M059J (cell line): ENCODE measurements at regions not wholly inside any gene's neighbourhood (a gene's known extent, or its start where the extent isn't known, plus 50 kb on each side); places are given as distances from the start of the nearest gene placed in this dataset.
"Not testable (repeated sequence)": the region's sequence is repeated elsewhere in the genome, so short reads cannot be mapped to it uniquely, and the experiment has no call there.

Experiments
- DNase-seq: peaks from one replicate; pipeline ENCODE4 v3.0.0-alpha.2; 2012; ENCODE audit warnings: low read depth

DNA sequence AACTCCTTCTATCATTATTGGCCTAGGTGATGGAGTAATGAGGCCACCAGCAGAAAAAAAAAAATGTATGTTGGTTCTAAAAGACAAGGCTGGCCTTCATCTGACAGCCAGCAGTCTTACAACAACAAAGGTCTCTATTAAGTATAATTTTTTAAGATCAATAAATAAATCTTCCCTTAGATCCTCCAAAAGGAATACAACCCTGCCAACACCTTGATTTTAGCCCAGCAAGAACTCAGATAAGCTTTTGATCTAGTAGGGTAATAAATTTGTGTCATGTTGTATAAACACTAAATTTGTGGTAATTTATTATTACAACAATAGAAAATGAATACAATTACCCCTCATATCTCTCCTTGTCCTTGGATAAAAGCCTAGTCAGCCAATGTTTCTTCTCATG is 633.2 kb upstream of the FAM174A start:
- DNase-seq, result no peak

DNA sequence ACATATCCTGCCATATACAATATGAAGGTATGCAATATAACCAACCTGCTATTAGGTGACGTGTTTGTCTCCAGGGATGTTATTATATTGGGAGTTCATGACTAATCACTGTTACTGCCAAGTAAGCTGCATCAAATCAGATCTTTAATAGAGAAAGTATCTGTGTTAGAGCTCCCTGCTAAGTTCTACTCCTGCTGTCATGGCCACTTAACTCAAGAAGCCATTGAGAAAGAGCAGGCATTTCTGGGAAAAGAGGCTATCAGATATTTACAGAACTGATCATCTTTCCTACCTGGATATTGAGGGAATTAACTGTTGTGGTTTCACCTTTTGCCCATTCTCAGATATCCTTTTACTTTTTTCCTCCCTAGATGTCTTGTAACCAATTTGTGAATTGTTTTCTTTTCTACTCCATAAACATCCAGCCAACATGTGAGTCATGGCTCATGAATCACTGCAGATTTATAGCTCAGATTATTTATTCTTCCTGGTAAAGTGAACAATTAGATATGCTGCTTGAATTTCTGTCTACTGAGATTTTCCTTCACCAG is 634.8 kb upstream of the FAM174A start:
- DNase-seq, result peak; percentile 80

DNA sequence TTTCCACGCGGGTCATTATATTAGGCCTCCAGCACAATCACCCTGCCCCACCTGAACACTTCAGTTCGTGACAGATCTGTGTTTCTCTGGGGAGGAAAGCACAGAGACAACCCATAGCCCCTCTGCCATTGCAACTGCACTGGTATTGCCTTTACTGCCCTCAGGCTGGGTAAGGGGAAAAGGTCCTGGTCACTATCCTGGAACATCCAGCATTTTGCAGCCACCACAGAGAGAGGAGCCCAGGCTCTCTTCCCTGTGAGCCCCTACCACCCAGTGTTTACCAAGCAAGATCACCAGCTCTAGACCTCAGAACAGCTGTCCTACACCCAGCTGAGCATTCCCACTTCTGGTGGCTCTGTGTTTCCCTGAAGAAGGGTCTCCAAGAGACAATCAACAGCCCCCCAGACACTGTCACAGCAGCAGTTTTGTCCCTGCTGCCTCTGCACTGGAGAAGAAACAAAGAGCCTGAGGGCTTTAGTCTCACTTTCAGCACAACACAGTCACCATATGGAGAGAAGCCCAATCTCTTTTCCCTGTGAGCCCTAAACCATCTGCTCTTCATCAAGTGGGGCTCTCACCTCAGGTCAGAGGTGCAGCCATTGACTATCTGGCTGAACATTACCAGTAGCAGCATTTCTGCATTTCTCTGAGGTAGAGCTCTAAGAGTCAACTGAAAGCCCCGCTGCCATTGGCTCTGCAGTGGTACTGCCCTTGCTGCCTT is 655.2 kb upstream of the FAM174A start:
- no peak for DNase-seq

DNA sequence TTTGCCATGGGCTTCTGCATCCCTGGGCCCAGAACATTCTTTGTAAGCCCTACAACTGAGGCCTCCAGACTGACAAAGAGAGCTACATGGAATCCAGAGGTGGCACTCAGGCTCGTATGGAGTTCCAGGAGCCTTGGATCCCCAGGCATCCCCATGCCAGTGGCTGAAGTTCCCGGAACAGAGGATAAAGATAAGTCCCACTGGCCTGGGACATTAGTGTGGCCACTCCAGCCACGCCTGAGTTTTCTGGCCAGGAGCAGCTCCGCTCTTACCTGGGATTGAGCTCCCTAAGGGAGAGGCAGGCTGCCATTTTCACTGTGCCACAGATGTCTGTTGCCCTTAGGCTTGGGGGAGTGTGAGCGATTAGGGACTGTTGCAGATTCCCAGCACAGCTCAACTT is 656.3 kb upstream of the FAM174A start:
- DNase-seq, result no peak

DNA sequence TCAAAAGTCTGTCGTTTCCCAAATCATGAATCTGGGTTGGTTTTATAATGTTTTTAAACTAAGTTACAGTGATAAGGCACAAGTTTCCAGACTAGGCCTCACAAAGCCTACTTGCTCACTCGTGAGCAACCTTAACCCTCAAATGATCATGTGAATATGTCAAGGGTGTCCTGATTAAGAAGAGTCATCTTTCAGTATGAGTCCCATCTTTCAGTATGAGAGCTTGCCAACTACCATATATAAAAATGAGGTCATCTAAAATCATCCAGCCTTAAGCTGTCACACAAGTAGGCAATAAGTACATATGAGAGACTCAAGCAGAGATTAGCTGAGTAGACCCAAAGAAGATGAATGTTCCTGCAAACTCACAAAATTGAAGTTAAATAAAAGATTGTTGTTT is 668.4 kb upstream of the FAM174A start:
- no peak for DNase-seq

DNA sequence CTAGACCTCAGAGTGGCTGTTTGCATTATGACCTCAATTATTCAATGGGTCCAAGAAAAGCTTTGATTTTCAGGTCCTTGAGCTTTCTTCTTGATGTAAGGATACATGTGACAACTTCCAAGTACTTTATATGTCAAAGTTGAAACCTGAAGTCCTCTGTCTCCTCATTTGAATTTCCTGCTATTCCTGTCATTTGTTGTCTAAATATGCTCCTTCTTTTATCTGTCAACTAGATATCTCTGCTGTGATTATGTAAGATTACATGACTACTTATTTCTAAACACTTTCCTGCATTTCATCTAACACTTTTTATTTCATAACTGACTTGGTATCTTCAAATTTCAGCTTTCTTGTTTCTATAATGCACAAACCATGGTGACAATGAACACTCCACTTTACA is 670.0 kb upstream of the FAM174A start:
- DNase-seq, result no peak

DNA sequence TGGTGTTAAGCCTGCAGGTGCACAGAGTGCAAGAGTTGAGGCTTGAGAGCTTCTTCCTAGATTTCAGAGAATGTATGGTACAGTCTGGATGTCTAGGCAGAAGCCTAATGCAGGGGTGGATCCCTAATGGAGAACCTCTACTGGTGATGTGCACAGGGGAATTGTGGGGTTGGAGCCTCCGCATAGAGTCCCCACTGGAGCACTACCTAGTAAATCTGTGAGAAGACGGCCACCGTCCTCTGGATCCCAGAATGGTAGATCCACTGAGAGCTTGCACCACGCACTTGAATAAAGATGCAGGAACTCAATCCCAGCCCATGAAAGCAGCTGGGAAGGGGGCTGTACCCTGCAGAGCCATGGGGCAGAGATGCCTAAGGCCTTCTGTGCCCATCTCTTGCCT is 699.4 kb upstream of the FAM174A start:
- no peak for DNase-seq

DNA sequence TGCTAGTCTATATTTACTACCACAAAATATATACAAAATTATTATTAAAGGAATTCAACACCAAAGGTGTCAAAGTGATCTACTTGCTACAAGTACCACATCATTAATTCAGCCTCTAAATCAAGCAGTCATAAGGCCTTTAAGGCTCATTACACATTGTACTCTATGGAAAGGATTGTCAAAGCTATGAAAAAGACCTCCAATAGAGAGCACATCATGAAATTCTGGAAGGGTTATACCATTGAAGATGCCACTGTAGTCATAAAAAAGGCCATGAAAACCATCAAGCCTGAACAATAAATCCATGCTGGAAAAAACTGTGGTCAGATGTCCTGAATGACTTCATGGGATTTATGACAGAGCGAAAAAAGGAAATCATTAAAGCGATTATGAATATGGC is 708.0 kb upstream of the FAM174A start:
- DNase-seq, result no peak

DNA sequence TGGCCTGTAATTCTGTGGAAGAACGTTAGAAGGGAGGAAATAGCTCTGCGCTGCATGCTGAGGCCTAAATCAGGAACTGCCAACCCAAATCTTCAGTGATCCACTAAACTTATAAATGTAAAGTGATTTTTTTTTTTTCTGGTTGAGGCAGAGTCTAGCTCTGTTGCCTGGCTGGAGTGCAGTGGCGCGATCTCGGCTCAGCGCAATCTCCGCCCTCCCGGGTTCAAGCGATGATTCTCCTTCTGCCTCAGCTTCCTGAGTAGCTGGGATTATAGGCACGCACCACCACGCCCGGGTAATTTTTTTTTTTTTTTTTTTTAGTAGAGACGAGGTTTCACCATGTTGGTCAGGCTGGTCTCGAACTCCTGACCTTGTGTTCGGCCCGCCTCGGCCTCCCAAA is 717.4 kb upstream of the FAM174A start:
- DNase-seq, result no peak

DNA sequence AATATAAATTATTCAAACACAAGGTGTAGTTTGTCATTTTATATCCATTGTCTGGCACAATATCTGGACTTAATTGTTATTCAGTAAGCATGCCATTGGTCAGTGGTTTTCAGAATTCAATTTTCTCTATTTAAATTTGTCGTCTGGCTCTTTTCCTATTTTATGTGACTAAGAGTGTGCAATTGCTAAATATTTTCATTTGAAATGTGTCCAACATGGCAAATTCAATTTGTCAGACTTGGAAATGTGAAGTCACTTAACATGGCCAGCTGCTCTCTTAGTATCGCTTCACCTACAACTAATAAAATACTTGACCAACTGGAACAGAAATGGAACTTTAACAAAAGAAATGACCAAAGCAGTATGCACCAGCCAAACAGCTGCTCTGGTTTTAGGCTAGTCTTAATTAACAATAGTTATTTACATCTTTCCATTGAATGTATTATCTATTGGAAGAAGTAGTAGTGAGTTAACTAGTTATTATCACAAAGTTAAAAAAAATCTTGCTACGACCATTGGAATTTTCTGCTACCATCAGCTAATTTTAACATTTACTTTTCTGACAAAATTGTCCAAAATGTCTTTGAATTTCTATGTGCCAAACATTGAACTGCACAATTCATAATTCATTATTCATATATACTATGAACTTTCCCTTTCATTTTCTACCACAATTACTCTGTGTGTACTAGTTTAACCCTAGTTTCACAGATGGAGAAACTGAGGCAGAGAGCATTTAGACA is 720.7 kb upstream of the FAM174A start:
- DNase-seq, result no peak

DNA sequence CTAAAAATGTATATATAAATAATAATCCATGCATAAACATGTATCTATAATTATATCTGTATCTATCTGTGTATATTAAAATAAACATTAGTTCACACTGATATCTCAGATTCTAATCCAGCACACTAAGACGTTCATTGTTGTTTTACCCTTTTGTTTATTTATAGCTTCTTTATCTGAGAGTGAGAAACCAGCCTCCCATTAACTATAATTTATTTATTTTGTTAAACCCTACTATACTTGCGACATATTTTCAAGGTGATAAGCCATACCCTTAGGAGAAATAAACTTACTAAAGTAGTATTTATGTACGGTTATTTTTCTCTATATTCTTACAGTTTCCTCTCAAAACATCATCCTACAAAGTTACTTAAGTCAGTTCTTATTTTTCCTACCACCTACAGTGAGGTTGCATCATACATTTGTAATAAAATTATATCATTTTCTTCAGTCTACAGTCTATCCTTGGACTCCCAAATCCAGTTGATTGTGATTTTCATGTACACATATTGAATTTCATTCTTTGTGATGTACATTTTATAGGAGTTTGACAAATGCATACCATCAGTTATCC is 726.4 kb upstream of the FAM174A start:
- no peak for DNase-seq

DNA sequence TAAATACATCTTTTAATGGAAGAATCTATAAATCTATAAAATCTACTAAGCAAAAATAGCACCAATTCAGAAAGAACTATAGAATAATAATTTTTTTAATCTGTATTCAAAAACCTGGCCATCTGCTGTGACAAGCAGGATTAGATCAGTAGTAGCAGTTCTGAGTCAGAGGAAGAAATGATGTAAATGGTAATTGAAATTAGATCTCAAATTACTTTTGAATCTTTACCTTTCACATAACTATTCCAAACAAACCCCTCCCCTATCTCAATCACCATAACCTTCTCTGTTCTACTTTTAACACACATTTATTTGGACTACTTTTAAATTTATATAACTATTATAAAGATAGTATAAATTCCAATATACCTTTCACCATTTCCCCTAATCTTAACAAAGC is 727.8 kb upstream of the FAM174A start:
- DNase-seq, result no peak

DNA sequence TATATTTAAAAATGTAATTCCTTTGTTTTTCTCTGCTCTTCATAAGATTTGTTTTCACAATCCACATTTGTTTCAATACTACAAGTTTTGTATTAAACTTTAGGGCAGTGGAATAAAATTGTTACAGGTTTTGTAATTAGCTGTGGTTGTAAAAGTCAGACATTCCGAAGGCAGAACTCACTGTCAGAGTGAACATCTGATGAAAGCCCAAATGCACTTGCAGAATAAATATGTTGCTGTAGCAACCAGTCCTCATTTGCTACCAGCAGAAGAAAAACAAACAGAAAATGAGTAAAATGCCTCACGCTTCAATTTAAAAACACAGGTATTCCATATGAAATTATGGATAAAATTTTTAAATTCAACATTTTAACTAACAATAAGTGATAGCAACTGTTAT is 740.1 kb upstream of the FAM174A start:
- no peak for DNase-seq

DNA sequence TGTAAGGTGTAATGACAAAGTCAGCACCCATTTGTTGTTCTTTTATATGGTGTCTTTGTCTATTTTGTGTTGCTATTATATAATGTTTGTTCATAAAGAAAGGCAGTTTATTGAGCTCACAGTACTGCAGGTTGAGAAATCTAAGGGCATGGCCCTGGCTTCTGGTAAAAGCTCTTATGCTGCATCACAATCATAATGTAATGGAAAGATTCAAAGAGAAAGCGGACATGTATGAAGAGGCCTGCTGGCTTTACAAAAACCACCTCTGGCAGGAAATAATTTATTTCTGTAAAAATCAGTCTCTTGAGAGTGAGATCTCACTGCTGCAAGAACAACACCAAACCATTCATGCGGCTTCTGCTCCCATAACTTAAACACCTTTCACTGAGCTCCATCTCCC is 746.7 kb upstream of the FAM174A start:
- no peak for DNase-seq

DNA sequence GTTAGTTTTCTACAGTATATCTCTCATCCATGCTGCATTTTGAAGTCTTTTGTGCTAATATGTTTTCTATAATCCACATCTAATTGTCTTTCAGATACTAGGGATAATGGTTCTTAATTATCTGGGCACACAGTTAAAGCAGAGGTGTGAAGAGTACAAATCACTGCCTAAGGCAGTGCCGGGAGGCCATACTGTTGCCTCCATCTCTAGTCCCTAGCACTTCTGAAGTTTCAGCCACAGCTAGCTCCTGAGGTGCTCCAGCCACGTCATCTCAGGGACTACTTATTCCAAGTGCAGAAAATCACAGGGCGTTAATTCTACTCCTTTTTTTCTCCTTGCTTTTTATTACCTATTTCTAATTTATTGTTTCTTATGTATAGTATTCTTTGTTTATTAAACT is 760.0 kb upstream of the FAM174A start:
- DNase-seq, result no peak

DNA sequence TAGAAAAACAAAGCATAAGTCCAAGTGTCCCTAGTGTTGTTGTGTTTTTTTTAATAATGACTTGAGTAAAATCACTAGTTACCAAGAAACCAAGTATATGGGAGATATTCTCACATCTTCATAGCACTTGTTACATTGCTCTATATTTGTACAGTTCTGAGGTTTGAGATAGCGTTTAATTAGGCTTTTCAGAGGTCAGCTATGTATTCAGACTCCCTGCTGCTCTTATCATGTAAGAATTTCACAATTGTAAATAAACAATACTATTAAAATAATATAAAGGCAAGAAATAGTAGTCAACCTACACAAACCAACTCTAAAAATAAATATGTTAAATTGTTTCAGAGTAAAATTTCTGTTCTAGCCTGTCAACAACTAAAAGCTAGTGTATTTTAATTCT is 761.9 kb upstream of the FAM174A start:
- no peak for DNase-seq

DNA sequence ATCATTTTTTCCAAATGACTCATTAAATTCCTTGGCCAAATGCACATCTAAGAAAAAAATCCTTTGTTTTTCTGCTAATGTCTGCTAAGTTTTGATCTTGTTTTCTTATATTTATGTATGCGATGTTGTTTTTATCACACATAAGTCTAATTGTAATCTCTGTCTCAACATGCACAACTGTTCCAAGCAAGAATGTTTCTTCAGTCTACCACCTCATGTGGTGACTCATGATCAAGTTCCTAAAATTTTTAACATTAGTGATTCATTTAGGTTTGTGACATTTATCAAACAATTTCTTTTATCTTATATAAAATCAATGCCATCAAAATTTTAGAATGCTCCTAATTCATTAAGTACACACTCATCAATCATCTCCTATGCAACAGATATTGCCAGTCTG is 763.9 kb upstream of the FAM174A start:
- DNase-seq, result no peak

DNA sequence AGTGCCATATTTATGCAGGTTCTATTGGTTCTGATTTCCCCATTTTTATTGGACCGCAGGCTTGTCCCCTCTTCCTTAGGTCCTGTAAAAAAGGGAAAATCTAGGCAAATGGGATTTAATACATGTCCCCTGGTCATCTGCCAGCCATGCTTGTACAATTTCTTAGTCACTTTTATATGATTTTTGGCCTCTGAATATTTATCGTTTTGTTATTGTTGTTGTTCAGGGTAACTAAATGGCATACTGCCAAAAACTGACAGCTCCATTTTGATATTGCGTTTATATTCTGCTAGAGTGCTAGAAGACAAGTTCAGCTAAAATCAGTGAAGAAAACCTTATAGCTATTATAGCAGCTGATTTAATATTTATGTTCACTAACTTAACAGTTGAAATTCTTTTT is 770.2 kb upstream of the FAM174A start:
- DNase-seq, result peak; percentile 9

DNA sequence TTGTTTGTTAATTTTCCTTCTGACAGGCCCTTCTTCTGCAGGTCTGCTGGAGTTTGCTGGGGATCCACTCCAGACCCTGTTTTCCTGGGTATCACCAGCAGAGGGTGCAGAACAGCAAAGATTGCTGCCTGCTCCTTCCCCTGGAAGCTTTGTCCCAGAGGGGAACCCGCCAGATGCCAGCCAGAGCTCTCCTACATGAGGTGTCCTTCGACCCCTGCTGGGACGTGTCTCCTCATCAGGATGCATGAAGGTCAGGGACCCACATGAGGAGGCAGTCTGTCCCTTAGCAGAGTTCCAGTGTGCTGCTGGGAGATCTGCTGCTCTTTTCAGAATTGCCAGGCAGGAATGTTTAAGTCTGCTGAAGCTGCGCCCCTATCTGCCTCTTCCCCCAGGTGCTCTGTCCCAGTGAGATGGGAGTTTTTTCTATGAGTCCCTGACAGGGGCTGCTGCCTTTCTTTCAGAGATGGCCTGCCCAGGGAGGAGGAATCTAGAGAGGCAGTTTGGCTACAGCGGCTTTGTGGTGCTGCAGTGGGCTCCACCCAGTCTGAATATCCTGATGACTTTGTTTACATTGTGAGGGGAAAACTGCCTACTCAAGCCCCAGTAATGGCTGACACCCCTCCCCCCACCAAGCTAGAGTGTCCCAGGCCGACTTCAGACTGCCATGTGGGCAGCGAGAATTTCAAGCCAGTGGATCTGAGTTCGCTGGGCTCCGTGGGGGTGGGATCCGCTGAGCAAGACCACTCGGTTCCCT is 772.0 kb upstream of the FAM174A start:
- no peak for DNase-seq

DNA sequence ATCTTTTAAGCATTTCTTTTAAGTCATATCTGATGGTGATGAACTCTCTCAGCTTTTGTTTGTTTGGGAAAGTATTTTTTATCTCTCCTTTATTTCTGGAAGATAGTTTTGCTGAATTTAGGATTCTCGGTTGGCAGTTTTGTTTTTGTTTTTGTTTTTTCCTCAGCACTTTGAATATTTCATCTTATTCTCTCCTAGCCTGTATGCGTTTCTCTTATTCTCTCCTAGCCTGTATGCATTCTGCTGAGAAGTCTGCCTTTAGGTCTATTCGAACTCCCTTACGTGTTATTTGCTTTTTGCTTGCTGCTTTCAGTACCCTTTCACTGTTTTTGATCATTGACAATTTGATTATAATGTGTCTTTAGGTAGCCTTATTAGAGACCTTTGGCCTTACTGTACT is 787.8 kb upstream of the FAM174A start:
- DNase-seq, result no peak

DNA sequence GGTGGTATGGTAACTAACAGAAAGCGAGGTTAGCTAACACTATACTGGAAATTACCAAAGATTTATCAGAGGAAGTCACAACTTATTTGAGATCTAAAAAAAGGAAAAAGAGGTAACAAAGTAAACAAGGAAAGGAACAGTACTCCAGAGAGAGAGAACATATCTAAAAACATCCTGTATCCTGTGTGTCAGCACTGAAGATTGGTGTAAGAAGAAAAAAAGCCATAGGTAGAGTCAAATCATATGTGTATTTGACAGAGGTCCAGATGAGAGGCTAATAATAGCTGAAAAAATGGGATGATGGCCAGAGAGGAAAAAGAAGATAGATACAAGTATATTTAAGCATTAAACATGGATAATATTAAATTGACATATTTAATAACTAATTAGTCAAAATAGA is 802.0 kb upstream of the FAM174A start:
- DNase-seq, result not testable (repeated sequence)

DNA sequence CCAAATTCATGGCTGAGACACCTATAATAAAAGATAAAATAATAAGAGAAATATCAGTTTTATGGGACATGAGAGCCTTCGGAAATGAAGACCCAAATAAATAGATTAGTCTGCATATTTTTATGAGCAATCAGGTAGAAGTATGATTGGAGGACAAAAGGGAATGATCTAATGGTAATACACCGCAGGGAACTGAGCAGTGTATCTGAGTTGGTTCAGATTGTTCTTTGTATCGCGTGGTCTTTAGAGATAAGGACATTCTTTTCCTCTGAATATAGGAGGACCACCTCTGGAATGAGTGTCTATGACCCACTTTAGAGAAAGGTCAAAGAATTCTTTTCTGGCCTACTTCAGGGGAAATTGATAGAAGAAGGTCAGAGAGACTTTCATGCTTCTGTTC is 801.8 kb upstream of the CHD1 start:
- not testable (repeated sequence) for DNase-seq
